Middle frontal gyrus (tissue), 1 donor: ENCODE measurements at regions not wholly inside any gene's neighbourhood (a gene's known extent, or its start where the extent isn't known, plus 50 kb on each side); places are given as distances from the start of the nearest gene placed in this dataset.
"Not testable (repeated sequence)": the region's sequence is repeated elsewhere in the genome, so short reads cannot be mapped to it uniquely, and the experiment has no call there.

ENCODE experiments used
- DNase-seq: peaks from one replicate; pipeline ENCODE4 v3.0.0-alpha.2; 2015; ENCODE audit warnings: low spot score; ENCODE audit errors: extremely low spot score

- DNase-seq = no peak
Measured at GRCh38 chr4:134627366-134627765, 425.8 kb upstream of the PABPC4L start.

GRCh38 chr4:134624365-134624764 is 422.8 kb upstream of the PABPC4L start:
- DNase-seq = no peak

- DNase-seq = not testable (repeated sequence)
Measured at GRCh38 chr4:134622626-134623575, 421.3 kb upstream of the PABPC4L start.

DNA sequence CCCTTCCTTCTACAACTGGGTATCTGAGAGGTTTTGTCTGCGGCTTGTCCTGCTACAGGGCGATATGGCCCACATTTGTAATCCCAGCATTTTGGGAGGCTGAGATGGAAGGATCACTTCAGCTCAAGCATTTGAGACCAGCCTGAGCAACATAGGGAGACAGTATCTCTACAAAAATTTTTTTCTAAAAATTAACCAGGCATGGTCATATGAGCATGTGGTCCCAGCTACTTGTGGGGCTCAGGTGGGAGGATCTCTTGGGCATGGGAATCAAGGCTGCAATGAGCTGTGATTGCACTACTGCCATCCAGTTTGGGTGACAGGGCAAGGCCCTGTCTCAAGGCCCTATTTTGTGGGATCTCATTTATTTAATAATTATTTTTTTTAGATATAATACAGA is 420.6 kb upstream of the PABPC4L start:
- no peak for DNase-seq

- DNase-seq = not testable (repeated sequence)
Measured at GRCh38 chr4:134621715-134622114, 420.1 kb upstream of the PABPC4L start.

DNA sequence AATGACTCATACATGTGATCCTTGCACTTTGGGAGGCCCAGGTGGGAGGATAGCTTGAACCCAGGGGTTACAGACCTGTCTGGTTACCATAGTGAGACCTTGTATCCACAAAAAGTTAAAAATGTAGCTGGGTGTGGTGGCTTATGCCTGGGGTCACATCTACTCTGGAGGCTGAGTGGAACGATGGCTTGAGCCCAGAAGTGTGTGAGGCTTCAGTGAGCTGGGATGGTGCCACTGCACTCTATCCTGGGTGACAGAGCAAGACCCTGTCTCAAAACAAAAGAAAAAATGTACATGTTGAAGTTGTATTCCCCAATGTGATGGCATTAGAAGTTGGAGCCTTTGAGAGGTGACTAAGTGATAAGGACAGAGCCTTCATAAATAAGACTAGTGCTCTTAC is 409.4 kb upstream of the PABPC4L start:
- no peak for DNase-seq

DNA sequence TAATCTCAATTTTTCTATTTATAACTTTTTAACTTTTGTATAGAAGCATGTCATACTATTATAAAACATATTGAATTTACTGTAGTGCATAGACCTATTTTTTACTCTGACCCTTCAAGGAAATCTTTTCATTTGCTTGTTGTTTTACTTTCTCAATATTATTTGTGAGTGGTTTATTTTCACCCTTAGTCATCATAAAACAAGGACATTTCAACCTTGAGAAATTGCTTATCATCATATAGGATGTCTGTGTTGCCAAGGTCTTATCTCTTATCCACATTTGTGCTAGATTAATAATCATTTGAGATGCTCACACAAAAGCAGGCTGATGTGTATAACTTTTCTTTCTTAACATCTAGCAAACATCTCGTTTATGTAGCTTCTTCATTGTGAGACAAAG is 408.6 kb upstream of the PABPC4L start:
- no peak for DNase-seq

- no peak for DNase-seq
Measured at GRCh38 chr4:134601706-134602105, 400.1 kb upstream of the PABPC4L start.

DNA sequence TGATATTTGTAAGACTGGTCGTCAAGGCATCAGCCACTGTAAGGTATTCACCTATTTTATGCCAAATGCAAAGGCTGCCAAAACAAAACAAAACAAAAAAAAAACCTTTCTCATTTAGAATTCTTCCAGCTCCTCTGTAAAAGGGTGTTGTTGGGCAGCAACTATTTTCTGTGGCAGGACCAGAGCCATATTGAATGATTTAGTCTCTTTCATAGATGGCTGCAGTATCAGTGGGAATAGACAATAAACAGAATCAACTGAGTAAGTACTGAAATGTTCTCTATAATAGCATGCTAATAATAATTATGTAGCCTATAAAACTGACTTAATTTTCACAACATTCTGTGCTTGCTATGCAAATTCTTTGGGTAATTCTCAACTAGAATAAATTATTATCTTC is 389.7 kb upstream of the PABPC4L start:
- no peak for DNase-seq

- DNase-seq = no peak
Measured at GRCh38 chr4:134585972-134586371, 384.4 kb upstream of the PABPC4L start.

DNA sequence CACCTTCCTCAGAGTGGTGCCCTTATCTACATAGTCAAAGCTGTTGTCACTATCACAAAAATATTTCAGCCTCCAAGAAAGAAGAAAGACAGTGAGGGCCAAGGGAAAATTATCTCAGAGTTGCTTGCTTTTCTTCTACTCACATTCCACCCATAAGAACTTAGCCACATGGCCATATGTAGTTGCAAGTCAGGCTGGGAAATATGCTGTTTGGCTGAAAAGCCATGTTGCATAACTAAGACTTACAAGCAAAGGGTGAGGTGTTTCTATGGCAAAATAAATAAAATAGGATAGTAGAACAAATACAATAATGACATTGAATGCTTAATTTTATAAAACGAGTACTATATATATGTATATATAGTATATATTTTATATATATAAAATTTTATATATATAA is 365.9 kb upstream of the PABPC4L start:
- DNase-seq = no peak

- no peak for DNase-seq
Measured at GRCh38 chr4:134560728-134561127, 359.1 kb upstream of the PABPC4L start.

DNA sequence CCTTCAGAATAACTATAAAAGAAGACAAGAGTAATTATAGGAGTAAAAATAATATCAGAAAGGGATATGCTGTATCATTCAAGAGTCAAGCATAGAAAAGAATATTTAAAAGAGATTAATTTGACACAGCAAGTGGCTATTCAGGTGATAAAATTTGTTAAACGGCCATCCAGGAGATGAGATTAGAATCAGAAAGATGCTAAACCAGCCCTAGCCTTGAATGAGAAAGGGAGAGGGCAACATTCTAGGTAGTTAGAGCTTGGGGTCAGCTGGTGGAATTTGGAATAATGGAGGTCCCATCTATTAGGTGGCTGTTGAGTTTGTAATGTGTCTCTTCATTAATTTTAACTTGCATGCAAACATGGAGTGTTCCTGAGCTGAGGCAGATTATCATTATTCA is 350.5 kb upstream of the PABPC4L start:
- no peak for DNase-seq

DNA sequence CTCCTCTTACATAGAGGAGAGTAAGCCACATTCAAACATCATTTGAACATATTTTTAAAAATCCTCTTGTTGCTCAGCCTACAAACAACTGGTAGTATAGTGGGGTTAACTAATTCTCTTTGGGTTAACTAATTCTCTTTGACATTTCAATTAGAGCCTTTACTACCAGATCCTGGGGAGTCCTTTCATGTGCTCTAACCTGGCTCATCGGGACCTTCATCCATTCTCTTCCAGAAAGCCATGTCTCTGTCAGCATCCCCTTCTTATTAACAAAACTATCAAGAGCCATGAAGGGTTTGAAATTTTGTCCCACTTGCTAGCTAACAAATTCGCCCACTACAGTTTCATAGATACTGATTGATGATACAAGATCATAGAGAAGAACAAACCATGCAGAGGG is 349.8 kb upstream of the PABPC4L start:
- no peak for DNase-seq

GRCh38 chr4:134548052-134548628 is 346.6 kb upstream of the PABPC4L start:
- no peak for DNase-seq

GRCh38 chr4:134546279-134546678 is 344.7 kb upstream of the PABPC4L start:
- DNase-seq = no peak

- no peak for DNase-seq
Measured at GRCh38 chr4:134544303-134544770, 342.7 kb upstream of the PABPC4L start.

GRCh38 chr4:134540588-134540987 is 339.0 kb upstream of the PABPC4L start:
- DNase-seq = no peak

- no peak for DNase-seq
Measured at GRCh38 chr4:134539729-134540231, 338.2 kb upstream of the PABPC4L start.

GRCh38 chr4:134537701-134538100 is 336.1 kb upstream of the PABPC4L start:
- no peak for DNase-seq

- no peak for DNase-seq
Measured at GRCh38 chr4:134533068-134533467, 331.5 kb upstream of the PABPC4L start.

GRCh38 chr4:134531013-134531412 is 329.4 kb upstream of the PABPC4L start:
- no peak for DNase-seq
